GM12874 (cell line): ENCODE measurements at regions not wholly inside any gene's neighbourhood (a gene's known extent, or its start where the extent isn't known, plus 50 kb on each side); places are given as distances from the start of the nearest gene placed in this dataset.

Experiments used
- CTCF ChIP-seq: IDR thresholded peaks from 2 replicates; pipeline ENCODE4 v1.5.1; 2011; ENCODE audit warnings: low read depth, mild to moderate bottlenecking, control low read depth, low read length, moderate library complexity; ENCODE audit not compliant: insufficient read depth

- TF ChIP-seq CTCF: no peak
Measured at GRCh38 chr7:13656330-13656729, 333.1 kb downstream of the ETV1 start.

DNA sequence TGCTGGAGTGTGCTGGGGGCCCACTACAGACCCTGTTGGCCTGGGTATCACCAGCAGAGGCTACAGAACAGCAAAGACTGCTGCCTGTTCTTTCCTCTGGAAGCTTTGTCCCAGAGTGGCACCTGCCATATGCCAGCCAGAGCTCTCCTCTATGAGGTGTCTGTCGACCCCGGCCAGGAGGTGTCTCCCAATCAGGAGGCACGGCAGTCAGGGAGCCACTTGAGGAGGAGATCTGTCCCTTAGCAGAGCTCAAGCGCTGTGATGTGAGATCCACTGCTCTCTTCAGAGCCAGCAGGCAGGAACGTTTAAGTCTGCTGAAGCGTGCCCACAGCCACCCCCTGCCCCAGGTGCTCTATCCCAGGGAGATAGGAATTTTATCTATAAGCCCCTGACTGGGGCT, 316.2 kb downstream of the ETV1 start:
- TF ChIP-seq CTCF: no peak

DNA sequence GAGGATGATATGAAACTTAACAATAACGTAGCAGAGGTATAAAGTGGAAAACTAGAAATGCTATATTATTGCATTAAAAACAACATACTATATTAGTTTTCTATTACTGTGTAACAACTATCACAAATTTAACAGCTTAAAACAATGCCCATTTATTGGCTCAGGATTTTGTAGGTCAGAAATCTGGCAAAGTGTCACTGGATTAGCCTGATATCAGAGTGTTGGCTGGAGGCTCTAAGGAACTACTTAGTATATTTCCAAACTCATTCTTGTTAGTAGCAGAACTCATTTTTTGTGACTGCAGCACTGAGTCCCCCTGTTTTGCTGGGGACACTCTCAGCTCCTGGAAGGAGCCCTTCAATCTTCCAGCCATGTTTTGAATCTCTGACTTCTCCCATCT, 306.8 kb downstream of the ETV1 start:
- no peak for TF ChIP-seq CTCF

GRCh38 chr7:13687500-13687899, 302.0 kb downstream of the ETV1 start:
- TF ChIP-seq CTCF: no peak

GRCh38 chr7:13692548-13692947, 296.9 kb downstream of the ETV1 start:
- TF ChIP-seq CTCF: no peak

GRCh38 chr7:13702251-13702650, 287.2 kb downstream of the ETV1 start:
- no peak for TF ChIP-seq CTCF

GRCh38 chr7:13708670-13709069, 280.8 kb downstream of the ETV1 start:
- TF ChIP-seq CTCF: no peak

GRCh38 chr7:13713092-13713491, 276.4 kb downstream of the ETV1 start:
- no peak for TF ChIP-seq CTCF
